ENCODE measurements at regions not wholly inside any gene's neighbourhood (a gene's known extent, or its start where the extent isn't known, plus 50 kb on each side); places are given as distances from the start of the nearest gene placed in this dataset.

DNA sequence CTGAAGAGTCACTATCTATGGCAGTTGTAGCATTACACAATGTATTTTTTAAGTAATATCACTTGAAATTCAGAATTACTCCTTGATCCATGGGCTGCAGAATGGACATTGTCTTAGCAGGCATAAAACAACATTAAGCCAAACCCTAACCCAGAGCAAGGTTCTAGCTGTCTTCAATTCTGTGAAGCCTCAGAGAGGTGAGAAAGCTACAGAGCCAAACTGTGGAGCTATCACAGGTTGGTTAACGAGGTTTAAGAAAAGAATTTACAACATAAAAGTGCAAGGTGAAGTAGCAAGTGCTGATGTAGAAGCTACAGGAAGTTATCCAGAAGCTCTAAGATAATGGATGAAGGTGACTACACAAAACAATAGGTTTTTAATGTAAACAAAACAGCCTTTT lies 582.7 kb upstream of the POT1 start:
- TF ChIP-seq CREB5 (CRISPR knock-in tag; IDR thresholded peaks at IDR 0.05; ENCODE audit: low read depth) = no peak
- TF ChIP-seq, protein P1, sequence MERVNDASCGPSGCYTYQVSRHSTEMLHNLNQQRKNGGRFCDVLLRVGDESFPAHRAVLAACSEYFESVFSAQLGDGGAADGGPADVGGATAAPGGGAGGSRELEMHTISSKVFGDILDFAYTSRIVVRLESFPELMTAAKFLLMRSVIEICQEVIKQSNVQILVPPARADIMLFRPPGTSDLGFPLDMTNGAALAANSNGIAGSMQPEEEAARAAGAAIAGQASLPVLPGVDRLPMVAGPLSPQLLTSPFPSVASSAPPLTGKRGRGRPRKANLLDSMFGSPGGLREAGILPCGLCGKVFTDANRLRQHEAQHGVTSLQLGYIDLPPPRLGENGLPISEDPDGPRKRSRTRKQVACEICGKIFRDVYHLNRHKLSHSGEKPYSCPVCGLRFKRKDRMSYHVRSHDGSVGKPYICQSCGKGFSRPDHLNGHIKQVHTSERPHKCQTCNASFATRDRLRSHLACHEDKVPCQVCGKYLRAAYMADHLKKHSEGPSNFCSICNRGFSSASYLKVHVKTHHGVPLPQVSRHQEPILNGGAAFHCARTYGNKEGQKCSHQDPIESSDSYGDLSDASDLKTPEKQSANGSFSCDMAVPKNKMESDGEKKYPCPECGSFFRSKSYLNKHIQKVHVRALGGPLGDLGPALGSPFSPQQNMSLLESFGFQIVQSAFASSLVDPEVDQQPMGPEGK (CRISPR knock-in tag; IDR thresholded peaks at IDR 0.05; ENCODE audit: borderline replicate concordance) = no peak
- no peak for TF ChIP-seq TCF4 (CRISPR knock-in tag; IDR thresholded peaks at IDR 0.05; ENCODE audit: borderline replicate concordance)
- TF ChIP-seq TSHZ2 (CRISPR knock-in tag; IDR thresholded peaks at IDR 0.05) = no peak
- no peak for TF ChIP-seq ZFP3 (CRISPR knock-in tag; IDR thresholded peaks at IDR 0.05)
- TF ChIP-seq ZFP30 (CRISPR knock-in tag; IDR thresholded peaks at IDR 0.05) = no peak
- no peak for TF ChIP-seq ISL1 (CRISPR knock-in tag; IDR thresholded peaks at IDR 0.05)
- TF ChIP-seq, protein P2, sequence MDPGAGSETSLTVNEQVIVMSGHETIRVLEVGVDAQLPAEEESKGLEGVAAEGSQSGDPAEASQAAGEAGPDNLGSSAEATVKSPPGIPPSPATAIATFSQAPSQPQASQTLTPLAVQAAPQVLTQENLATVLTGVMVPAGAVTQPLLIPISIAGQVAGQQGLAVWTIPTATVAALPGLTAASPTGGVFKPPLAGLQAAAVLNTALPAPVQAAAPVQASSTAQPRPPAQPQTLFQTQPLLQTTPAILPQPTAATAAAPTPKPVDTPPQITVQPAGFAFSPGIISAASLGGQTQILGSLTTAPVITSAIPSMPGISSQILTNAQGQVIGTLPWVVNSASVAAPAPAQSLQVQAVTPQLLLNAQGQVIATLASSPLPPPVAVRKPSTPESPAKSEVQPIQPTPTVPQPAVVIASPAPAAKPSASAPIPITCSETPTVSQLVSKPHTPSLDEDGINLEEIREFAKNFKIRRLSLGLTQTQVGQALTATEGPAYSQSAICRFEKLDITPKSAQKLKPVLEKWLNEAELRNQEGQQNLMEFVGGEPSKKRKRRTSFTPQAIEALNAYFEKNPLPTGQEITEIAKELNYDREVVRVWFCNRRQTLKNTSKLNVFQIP (CRISPR knock-in tag; IDR thresholded peaks at IDR 0.05; ENCODE audit: borderline replicate concordance, low read depth) = no peak
